ENCODE measurements at regions not wholly inside any gene's neighbourhood (a gene's known extent, or its start where the extent isn't known, plus 50 kb on each side); places are given as distances from the start of the nearest gene placed in this dataset.

DNA sequence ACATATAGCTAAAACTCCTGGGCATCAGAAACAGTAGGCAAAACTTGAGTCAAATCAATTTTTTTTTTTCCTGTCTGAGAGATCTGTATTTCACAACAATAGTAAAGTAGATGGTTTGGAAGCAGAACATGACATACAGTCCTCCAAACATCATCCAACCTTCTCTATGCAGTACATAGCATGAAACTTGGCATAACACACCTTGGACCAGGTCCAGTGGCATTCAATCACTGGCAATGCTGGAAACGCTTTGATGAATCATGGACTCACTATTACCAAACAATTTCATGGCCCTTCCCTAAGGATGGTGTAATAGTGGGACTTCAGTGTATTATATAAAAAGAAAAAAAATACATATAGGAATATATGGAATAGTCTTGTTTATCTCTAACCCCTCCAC is 154.6 kb downstream of the FMR1NB start:
- H3K4me3 ChIP-seq (replicated peaks; ENCODE audit: low read depth, low read length), result no peak overlapping the region
- TF ChIP-seq, protein P1, sequence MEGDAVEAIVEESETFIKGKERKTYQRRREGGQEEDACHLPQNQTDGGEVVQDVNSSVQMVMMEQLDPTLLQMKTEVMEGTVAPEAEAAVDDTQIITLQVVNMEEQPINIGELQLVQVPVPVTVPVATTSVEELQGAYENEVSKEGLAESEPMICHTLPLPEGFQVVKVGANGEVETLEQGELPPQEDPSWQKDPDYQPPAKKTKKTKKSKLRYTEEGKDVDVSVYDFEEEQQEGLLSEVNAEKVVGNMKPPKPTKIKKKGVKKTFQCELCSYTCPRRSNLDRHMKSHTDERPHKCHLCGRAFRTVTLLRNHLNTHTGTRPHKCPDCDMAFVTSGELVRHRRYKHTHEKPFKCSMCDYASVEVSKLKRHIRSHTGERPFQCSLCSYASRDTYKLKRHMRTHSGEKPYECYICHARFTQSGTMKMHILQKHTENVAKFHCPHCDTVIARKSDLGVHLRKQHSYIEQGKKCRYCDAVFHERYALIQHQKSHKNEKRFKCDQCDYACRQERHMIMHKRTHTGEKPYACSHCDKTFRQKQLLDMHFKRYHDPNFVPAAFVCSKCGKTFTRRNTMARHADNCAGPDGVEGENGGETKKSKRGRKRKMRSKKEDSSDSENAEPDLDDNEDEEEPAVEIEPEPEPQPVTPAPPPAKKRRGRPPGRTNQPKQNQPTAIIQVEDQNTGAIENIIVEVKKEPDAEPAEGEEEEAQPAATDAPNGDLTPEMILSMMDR (IDR thresholded peaks at IDR 0.05; ENCODE audit: low read length, missing control alignments), result no peak
- DNase-seq (ENCODE audit: low read depth), result peak; percentile 29

DNA sequence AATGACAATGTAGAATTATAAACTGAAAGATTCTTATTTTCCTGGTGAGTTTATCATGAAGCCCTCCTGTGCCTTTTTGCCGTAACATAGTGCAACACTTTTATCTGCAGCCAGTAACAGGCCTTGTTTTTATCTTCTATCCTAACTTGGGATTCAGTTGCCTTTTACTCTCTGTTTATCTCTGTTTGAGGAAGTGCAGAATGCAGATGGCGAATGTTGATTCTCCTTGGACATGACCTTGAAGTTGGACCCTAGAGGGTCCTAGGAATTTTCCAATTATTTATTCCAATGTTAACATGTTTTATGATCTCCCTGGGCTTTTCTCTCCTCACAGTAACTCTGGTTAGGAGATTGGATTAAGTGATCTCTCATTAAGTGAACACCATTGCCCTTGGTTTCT is 165.0 kb downstream of the FMR1NB start:
- TF ChIP-seq, protein P1 (IDR thresholded peaks at IDR 0.05; ENCODE audit: low read length, missing control alignments), result no peak
- no peak for DNase-seq (ENCODE audit: low read depth)
- no peak overlapping the region for H3K4me3 ChIP-seq (replicated peaks; ENCODE audit: low read depth, low read length)

DNA sequence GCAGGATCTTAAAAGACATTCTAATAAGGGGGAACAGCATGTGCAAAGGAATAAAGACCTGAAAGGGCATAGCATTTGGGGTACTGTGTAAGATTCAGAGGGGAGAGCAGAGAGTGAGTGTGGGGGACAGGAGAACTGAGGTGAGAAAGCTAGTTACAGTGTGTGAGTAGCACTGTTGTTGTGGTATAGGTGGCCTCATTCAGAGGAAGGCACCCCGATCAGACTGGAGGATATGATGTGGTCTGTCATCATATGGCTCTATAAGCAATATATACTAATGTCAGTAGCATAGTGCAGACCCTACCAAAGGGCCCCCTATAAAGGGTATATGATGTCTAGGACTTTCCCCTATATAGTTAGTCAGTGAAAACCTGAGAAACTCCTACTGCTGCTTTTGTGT is 175.8 kb downstream of the FMR1NB start:
- DNase-seq (ENCODE audit: low read depth), result no peak
- TF ChIP-seq, protein P1 (IDR thresholded peaks at IDR 0.05; ENCODE audit: low read length, missing control alignments), result no peak
- no peak overlapping the region for H3K4me3 ChIP-seq (replicated peaks; ENCODE audit: low read depth, low read length)

DNA sequence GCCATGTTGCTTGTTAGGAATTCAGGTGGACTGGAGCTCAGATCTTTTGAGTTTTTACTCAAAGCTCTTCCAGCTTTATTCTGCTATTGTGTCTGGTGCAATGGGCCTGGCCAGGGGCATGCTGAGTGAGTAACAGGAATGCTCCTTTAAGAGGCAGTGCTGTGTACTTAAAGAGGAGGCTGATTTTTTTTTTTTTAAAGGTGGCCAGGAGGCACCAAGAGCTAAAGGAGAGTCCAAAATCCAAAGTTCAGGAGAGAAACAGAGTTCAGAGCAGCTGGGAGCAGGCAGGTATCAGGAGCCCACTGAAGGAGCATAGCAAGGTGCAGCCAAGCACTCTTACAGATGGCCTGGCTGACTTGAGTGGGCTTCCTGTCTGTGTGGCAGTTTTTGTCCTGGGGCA is 178.7 kb downstream of the FMR1NB start:
- TF ChIP-seq, protein P1 (IDR thresholded peaks at IDR 0.05; ENCODE audit: low read length, missing control alignments), result no peak
- no peak overlapping the region for H3K4me3 ChIP-seq (replicated peaks; ENCODE audit: low read depth, low read length)
- no peak for DNase-seq (ENCODE audit: low read depth)

DNA sequence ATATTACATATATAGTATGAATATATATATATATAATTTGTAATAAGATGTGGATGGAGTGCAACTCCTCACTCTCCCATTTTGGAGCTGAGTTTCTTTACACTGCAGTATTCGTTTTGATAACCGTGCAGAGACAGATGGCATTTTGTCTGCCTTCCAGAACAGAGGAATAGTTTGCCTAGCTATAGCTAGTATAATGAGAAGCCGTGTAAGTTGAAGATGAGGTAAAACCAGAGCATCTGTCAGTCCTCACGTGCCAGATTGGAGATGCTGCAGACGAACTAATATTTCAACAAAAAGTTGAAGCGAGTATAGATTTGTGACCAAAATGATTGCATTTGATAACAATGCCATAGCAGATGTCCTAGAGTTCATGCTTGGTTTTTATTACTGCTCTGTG is 180.6 kb downstream of the FMR1NB start:
- DNase-seq (ENCODE audit: low read depth), result no peak
- TF ChIP-seq, protein P1 (IDR thresholded peaks at IDR 0.05; ENCODE audit: low read length, missing control alignments), result no peak
- H3K4me3 ChIP-seq (replicated peaks; ENCODE audit: low read depth, low read length), result no peak overlapping the region

DNA sequence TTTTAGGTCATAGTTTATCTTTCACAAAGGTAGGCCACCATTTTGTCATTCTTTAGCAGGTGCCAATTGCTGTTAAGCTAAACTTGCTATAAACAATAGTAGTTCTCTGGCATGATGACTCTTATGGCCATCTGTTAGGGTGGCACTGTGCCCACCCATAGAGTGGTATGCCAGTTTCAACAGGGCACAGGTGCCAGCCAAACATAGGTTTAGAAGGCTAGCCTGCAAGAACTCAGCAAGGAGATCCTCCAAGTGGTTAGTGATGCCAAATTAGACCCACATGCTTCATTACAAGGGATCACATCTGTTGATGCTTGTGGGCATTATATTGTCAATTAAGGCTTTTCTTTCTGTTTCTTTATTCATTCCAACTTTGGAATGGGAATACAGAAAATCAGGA is 204.5 kb downstream of the FMR1NB start:
- no peak overlapping the region for H3K4me3 ChIP-seq (replicated peaks; ENCODE audit: low read depth, low read length)
- TF ChIP-seq, protein P1 (IDR thresholded peaks at IDR 0.05; ENCODE audit: low read length, missing control alignments), result no peak
- no peak for DNase-seq (ENCODE audit: low read depth)

DNA sequence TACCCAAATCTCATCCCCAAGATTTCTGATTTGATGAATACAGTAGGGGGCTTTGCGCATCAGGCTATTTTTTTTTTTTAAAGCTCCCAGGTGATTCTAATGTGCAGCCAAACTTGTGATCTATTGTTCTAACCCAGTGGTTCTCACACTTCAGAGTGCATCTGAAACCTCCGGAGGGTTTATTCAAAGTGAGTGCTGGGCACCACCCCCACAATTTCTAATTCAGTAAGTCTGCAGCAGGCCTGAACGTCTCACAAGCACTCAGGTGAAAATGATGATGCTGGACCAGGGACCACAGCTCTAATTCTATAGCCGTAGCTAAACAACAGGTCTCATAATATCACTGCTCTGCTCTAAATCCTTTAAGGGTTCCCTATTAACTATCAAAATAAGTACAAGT is 211.4 kb downstream of the FMR1NB start:
- no peak overlapping the region for H3K4me3 ChIP-seq (replicated peaks; ENCODE audit: low read depth, low read length)
- TF ChIP-seq, protein P1 (IDR thresholded peaks at IDR 0.05; ENCODE audit: low read length, missing control alignments), result no peak
- no peak for DNase-seq (ENCODE audit: low read depth)

Data from fibroblast of pulmonary artery (primary cell).